PC-9 (cell line): ENCODE measurements at regions not wholly inside any gene's neighbourhood (a gene's known extent, or its start where the extent isn't known, plus 50 kb on each side); places are given as distances from the start of the nearest gene placed in this dataset.

Experiments used
- CTCF ChIP-seq: fragments of 200-600 bp; sonication (generic); conservative IDR thresholded peaks from 2 replicates; pipeline ENCODE4 v1.6.1; 2017; ENCODE audit warnings: mixed run types, antibody characterized with exemption, mild to moderate bottlenecking, moderate library complexity
- EZH2 ChIP-seq: fragments of 200-600 bp; sonication (generic); IDR thresholded peaks from 2 replicates; pipeline ENCODE4 v1.8.0; 2017; ENCODE audit warnings: antibody characterized with exemption, low read depth

- TF ChIP-seq EZH2 (no peak), CTCF (no peak)
Measured at GRCh38 chr7:159253657-159254056, 109.0 kb upstream of the VIPR2 start.
